HL-60 (cell line): ENCODE measurements at regions not wholly inside any gene's neighbourhood (a gene's known extent, or its start where the extent isn't known, plus 50 kb on each side); places are given as distances from the start of the nearest gene placed in this dataset.
A peak's percentile ranks its signal among the peaks of the same experiment; 100 is the strongest.

Source experiments
- DNase-seq, 2 experiments: peaks; one replicate each; pipeline ENCODE4 v3.0.0-alpha.2; 2010 to 2020; ENCODE audit warnings: low read depth in 1 of 2, low spot score in 1 of 2
- H3K27ac ChIP-seq: fragments of 250-450 bp; sonication (Bioruptor Pico); replicated peaks from 2 replicates; pipeline ENCODE4 v1.5.1; 2020; ENCODE audit warnings: mild to moderate bottlenecking, moderate library complexity
- H3K27me3 ChIP-seq: fragments of 250-450 bp; sonication (Bioruptor Pico); 2 replicates; pipeline ENCODE4 v1.5.1; 2021; ENCODE audit warnings: mild to moderate bottlenecking, moderate library complexity; ENCODE audit not compliant: insufficient read depth, poor library complexity, severe bottlenecking
- H3K4me3 ChIP-seq: replicated peaks from 2 replicates; pipeline ENCODE4 v1.5.1; 2011; ENCODE audit warnings: mild to moderate bottlenecking, control low read depth, low read length; ENCODE audit not compliant: insufficient read depth
- CTCF ChIP-seq: IDR thresholded peaks from one replicate; pipeline ENCODE4 v1.5.1; 2011; ENCODE audit warnings: low read length, control low read depth, inconsistent platforms; ENCODE audit not compliant: insufficient read depth
- GABPA ChIP-seq: IDR thresholded peaks from 2 replicates; pipeline ENCODE4 v1.6.1; 2012; ENCODE audit warnings: low read depth
- POLR2AphosphoS5 ChIP-seq: IDR thresholded peaks from 2 replicates; pipeline ENCODE4 v1.6.1; 2012; ENCODE audit warnings: low read depth
- REST ChIP-seq: IDR thresholded peaks from 2 replicates; pipeline ENCODE4 v1.6.1; 2012; ENCODE audit warnings: low read depth; ENCODE audit not compliant: insufficient replicate concordance
- SPI1 ChIP-seq: IDR thresholded peaks from 2 replicates; pipeline ENCODE4 v1.6.1; 2012; ENCODE audit warnings: low read depth, mild to moderate bottlenecking, borderline replicate concordance

GRCh38 chr2:219736209-219736608 is 108.8 kb downstream of the SLC4A3 start:
- no peak for TF ChIP-seq REST
- no peak for TF ChIP-seq CTCF
- TF ChIP-seq GABPA, result no peak
- TF ChIP-seq SPI1, result no peak
- Histone ChIP-seq H3K4me3 (no peak overlapping the region), H3K27me3 (no peaks in the 10 kb centered on the region), H3K27ac (no peak overlapping the region)
- DNase-seq, result peak in 1 of 2 experiments; percentile 42

GRCh38 chr2:219737270-219737691 is 109.9 kb downstream of the SLC4A3 start:
- H3K4me3 ChIP-seq, result no peak overlapping the region
- H3K27me3 ChIP-seq, result no peaks in the 10 kb centered on the region
- TF ChIP-seq CTCF (no peak), REST (no peak), POLR2AphosphoS5 (no peak), GABPA (no peak), SPI1 (no peak)
- peak in 1 of 2 experiments; percentile 4 for DNase-seq
- no peak overlapping the region for H3K27ac ChIP-seq

- no peaks in the 10 kb centered on the region for H3K27me3 ChIP-seq
- no peak overlapping the region for H3K27ac ChIP-seq
- H3K4me3 ChIP-seq, result no peak overlapping the region
- no peak for DNase-seq
- TF ChIP-seq REST (no peak), POLR2AphosphoS5 (no peak), GABPA (no peak), CTCF (no peak), SPI1 (no peak)
These were observed 111.6 kb downstream of the SLC4A3 start for GRCh38 chr2:219739066-219739465.
